ENCODE measurements at regions not wholly inside any gene's neighbourhood (a gene's known extent, or its start where the extent isn't known, plus 50 kb on each side); places are given as distances from the start of the nearest gene placed in this dataset.
A peak's percentile ranks its signal among the peaks of the same experiment; 100 is the strongest.

- Histone ChIP-seq H3K27ac (replicated peaks) (no peak overlapping the region), H3K27me3 (ENCODE audit: low read depth) (peaks cover 22% of the 10 kb centered on the region), H3K4me1 (peaks cover 46% of the 10 kb centered on the region), H3K9me3 (replicated peaks) (no peaks in the 10 kb centered on the region), H3K36me3 (no peaks in the 10 kb centered on the region), H3K4me3 (no peak overlapping the region)
- intact Hi-C loops (cut with micrococcal nuclease) = no loop called here
- TF ChIP-seq, protein P1, sequence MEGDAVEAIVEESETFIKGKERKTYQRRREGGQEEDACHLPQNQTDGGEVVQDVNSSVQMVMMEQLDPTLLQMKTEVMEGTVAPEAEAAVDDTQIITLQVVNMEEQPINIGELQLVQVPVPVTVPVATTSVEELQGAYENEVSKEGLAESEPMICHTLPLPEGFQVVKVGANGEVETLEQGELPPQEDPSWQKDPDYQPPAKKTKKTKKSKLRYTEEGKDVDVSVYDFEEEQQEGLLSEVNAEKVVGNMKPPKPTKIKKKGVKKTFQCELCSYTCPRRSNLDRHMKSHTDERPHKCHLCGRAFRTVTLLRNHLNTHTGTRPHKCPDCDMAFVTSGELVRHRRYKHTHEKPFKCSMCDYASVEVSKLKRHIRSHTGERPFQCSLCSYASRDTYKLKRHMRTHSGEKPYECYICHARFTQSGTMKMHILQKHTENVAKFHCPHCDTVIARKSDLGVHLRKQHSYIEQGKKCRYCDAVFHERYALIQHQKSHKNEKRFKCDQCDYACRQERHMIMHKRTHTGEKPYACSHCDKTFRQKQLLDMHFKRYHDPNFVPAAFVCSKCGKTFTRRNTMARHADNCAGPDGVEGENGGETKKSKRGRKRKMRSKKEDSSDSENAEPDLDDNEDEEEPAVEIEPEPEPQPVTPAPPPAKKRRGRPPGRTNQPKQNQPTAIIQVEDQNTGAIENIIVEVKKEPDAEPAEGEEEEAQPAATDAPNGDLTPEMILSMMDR (IDR thresholded peaks at IDR 0.05; ENCODE audit: borderline replicate concordance) = no peak
- DNase-seq = no peak
These were observed 137.2 kb upstream of the HES1 start for GRCh38 chr3:193998628-193999195.

DNA sequence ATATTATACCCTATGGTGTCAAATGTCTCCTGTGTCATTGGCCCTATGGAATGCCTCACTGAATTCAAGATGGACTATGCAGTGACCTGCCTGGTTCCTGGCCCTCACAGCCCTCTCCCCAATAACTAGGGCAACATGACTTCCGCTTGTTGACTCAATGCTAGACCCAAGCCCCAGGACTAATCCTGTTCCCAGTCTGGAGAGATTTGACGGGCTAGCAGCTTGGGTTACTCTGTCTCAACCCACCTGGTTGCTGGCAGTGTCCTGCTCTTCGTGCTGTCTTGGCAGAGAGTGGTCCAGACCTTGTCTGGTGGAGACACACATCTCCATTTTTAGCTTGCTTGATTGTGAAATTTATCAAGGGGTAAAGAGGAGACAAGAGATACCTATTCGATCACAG is 135.8 kb upstream of the HES1 start:
- H3K27ac ChIP-seq (replicated peaks) = no peak overlapping the region
- no peak for DNase-seq
- H3K9me3 ChIP-seq (replicated peaks) = no peaks in the 10 kb centered on the region
- H3K36me3 ChIP-seq = no peaks in the 10 kb centered on the region
- H3K4me1 ChIP-seq = peaks cover 60% of the 10 kb centered on the region
- intact Hi-C loops (cut with micrococcal nuclease) = no loop called here
- TF ChIP-seq, protein P1 (IDR thresholded peaks at IDR 0.05; ENCODE audit: borderline replicate concordance) = no peak
- H3K4me3 ChIP-seq = no peak overlapping the region
- peaks cover 17% of the 10 kb centered on the region for H3K27me3 ChIP-seq (ENCODE audit: low read depth)

DNA sequence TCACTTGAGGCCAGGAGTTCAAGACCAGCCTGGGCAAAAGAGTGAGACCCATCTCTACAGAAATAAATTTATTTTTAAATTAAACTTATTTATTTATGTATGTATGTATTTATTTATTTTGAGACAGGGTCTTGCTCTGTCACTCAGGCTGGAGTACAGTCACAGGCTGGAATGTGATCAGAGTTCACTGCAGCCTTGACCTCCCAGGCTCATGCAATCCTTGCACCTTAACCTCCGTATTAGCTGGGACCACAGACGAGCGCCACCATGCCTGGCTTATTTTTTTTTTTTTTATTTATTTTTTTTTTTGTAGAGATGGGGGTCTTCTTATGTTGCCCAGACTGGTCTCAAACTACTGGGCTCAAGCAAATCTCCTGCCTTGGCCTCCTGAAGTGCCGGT is 135.2 kb upstream of the HES1 start:
- Histone ChIP-seq H3K4me3 (no peak overlapping the region), H3K36me3 (no peaks in the 10 kb centered on the region), H3K9me3 (replicated peaks) (no peaks in the 10 kb centered on the region), H3K4me1 (peaks cover 65% of the 10 kb centered on the region), H3K27me3 (ENCODE audit: low read depth) (peaks cover 15% of the 10 kb centered on the region), H3K27ac (replicated peaks) (no peak overlapping the region)
- no peak for DNase-seq
- intact Hi-C loops (cut with micrococcal nuclease) = no loop called here
- TF ChIP-seq, protein P1 (IDR thresholded peaks at IDR 0.05; ENCODE audit: borderline replicate concordance) = no peak

- peaks cover 58% of the 10 kb centered on the region for H3K4me1 ChIP-seq
- H3K27me3 ChIP-seq (ENCODE audit: low read depth) = peaks cover 24% of the 10 kb centered on the region
- H3K9me3 ChIP-seq (replicated peaks) = no peaks in the 10 kb centered on the region
- H3K27ac ChIP-seq (replicated peaks) = peak overlapping the region; percentile 84
- TF ChIP-seq, protein P1 (IDR thresholded peaks at IDR 0.05; ENCODE audit: borderline replicate concordance) = no peak
- no peak for DNase-seq
- H3K4me3 ChIP-seq = no peak overlapping the region
- H3K36me3 ChIP-seq = no peaks in the 10 kb centered on the region
- intact Hi-C loops (cut with micrococcal nuclease) = loop anchor here (2.0 kb wide), 1 partner anchor 131 kb away; no protein-coding TSS in a partner anchor
These were observed 134.1 kb upstream of the HES1 start for GRCh38 chr3:194001728-194002459.

- intact Hi-C loops (cut with micrococcal nuclease) = loop anchor here (2.0 kb wide), 1 partner anchor 129 kb away; no protein-coding TSS in a partner anchor
- Histone ChIP-seq H3K4me1 (peaks cover 49% of the 10 kb centered on the region), H3K27ac (replicated peaks) (peak overlapping the region; percentile 84), H3K36me3 (no peaks in the 10 kb centered on the region), H3K27me3 (ENCODE audit: low read depth) (peaks cover 39% of the 10 kb centered on the region), H3K4me3 (peak overlapping the region; percentile 63), H3K9me3 (replicated peaks) (no peaks in the 10 kb centered on the region)
- peak; percentile 92 for DNase-seq
- TF ChIP-seq, protein P1 (IDR thresholded peaks at IDR 0.05; ENCODE audit: borderline replicate concordance) = no peak
These were observed 132.6 kb upstream of the HES1 start for GRCh38 chr3:194003114-194004057.

Measured in left ventricle myocardium inferior (tissue), 1 donor.